Stimulated activated CD8-positive, alpha-beta memory T cell treated with anti-CD3 and anti-CD28 coated beads, Interleukin-7, amount 100 ng/mL, for 4 hours (primary cell): ENCODE measurements at regions not wholly inside any gene's neighbourhood (a gene's known extent, or its start where the extent isn't known, plus 50 kb on each side); places are given as distances from the start of the nearest gene placed in this dataset.
"Not testable (repeated sequence)": the region's sequence is repeated elsewhere in the genome, so short reads cannot be mapped to it uniquely, and the experiment has no call there.

Experiments
- DNase-seq, 2 donors: peaks; one replicate each; pipeline ENCODE4 v3.0.0-alpha.2; 2020; ENCODE audit warnings: low read depth in 2 of 2

DNA sequence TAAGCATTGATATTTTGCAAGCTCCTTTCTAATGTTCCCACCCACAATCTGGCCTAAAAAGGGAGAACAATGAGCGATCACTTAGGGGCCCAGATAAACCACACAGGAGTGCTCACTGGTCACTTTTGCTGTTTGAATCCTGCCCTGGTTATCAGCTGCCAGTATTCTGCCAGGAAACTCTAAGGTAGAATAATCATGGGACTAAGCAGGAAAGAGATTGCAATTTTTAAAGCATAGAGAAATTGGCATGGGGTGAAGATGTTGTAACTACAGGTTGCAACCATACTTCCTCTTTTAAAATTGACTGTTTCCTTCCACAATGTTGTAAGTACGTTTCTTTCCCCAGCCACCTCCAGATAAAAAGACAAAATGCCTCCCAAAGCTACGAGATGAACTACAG is 251.2 kb upstream of the CDH11 start:
- DNase-seq: no peak

DNA sequence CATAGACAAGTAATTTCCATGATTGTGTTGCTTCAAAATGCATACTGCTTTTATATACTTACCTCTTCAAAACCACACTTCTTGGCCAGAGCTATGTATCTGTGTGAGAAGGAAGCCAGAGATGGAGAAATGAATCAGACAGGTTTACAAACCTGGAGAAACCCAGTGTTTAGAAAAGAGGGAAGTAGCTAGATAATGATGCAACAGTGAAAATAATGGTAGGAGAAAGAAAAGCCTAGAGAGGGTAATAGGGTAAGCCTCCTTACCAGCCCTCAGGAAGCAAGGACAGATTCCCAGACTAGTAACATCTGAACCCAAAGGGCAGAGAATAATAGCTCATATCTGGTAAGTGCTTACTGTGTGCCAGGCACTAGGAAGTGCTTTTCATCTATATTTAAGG is 250.3 kb upstream of the CDH11 start:
- DNase-seq: no peak

DNA sequence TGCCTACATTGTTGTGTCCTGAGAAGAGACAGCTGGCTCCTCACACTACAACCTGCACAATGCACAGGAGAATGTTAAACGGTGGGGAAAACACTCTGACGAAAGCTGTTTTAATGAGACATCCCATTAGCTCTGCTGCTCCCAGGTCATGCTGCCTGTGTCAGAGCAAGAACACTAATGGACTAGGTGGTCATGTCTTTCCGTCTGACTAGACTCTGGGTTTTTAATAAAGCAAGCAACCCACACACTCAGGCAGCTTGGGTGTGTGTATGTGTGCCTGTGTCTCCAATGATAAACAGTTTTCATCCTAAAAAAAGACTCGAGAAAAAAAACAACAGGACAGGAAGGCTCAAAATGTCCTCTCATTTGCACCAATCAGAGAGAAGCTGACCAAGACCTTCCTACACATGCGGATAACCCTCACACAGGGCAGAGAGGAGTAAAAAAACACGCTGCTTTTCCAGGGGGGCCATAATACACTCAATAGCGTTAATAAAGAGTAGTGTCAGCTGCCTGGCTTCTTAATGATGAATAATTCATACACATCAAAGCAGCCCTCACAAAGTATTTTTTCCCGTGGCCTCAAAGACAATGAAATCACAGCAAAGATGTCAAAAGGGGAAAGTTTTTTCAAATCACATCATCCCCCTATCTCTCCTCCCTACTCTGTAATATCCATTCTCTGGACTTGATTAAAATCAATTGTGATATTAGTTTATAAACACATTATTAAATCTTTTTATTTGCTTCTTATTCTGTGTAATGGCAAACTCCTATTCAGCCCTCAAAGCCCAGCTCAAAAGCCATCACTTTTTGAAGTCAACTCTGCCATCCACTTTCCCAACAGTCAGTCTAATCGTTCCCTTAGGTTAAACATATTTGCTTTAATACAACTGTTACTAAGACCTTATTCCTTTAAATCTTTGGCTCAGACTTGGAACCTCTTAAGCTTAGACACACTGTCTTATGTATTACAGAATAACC is 244.2 kb upstream of the CDH11 start:
- DNase-seq: no peak

DNA sequence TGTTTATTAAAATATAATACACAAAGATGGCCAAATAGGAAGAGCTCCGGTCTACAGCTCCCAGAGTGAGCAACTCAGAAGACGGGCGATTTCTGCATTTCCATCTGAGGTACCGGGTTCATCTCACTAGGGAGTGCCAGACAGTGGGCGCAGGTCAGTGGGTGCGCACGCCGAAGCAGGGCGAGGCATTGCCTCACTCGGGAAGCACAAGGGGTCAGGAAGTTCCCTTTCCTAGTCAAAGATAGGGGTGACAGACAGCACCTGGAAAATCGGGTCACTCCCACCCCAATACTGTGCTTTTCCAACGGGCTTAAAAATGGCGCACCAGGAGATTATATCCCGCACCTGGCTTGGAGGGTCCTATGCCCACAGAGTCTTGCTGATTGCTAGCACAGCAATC is 234.9 kb upstream of the CDH11 start:
- not testable (repeated sequence) for DNase-seq

DNA sequence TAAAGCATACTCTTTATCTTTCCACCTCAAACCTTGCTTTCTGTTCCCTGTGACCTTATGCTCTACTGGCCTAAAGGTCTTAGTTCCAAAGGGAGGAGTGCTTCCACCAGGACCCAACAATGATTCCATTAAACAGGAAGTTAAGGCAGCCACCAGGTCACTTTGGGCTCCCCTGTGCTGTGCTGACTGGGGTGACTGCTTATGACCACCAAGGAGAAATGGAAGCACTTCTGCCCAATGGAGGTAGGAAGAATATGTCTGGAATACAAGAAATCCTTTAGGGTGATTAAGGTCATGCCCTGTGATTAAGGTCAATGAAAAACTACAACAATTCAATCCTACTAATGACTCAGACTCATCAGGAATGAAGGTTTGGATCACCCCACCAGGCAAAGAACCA is 233.8 kb upstream of the CDH11 start:
- no peak for DNase-seq

DNA sequence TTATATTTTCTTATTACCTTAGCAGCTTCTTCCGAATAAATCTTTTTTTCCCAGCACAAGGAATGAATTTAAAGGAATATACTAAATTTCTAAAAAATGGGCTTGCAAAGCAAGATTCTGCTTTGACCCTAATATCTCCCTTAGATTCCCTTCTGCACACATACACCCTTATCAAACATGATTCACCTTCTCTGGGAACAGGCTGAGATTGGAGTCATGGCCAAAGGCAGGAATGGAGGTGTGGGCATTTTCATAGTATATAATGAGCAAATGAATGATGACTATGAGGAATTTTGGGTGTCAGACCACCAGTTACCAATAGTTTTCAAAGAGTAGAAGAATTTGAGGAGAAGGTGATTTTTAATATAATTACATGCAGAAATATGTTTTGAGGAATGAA is 231.3 kb upstream of the CDH11 start:
- DNase-seq: no peak

DNA sequence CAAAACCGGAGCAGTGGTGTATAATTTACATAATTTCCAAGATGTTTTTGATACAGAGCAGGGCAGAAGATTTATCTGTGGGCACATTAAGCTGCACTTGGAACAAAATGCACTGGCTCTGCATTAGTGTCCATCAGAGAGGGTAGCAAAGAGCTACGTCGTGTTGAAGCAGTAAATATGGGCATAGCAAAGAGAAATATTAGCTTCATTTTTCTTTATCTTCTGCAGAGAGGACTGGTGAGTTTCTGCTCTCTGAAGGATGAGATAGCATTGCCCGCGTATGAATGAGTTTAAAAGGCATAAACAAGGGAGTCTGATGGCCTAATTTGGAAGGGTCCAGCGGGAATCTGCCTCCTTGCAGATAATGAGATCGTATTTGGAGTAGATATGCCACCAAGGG is 227.8 kb upstream of the CDH11 start:
- no peak for DNase-seq

DNA sequence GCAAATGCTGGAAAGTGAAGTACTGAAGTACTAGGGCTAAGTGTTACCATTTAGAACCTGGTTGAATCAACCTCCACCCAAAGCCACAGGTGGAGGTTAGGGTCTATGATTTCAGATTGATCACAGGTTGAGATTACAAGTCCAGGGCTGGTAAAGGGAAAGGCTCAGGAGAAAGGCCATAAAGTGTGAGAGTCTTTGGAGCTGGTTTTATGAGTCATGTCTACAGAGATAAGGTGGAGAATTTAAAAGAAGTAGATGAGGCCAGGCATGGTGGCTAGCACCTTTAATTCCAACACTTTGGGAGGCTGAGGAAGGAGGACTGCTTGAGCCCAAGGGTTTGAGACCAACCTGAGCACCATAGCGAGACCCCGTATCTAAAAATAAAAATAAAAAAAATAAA is 221.7 kb upstream of the CDH11 start:
- no peak for DNase-seq

DNA sequence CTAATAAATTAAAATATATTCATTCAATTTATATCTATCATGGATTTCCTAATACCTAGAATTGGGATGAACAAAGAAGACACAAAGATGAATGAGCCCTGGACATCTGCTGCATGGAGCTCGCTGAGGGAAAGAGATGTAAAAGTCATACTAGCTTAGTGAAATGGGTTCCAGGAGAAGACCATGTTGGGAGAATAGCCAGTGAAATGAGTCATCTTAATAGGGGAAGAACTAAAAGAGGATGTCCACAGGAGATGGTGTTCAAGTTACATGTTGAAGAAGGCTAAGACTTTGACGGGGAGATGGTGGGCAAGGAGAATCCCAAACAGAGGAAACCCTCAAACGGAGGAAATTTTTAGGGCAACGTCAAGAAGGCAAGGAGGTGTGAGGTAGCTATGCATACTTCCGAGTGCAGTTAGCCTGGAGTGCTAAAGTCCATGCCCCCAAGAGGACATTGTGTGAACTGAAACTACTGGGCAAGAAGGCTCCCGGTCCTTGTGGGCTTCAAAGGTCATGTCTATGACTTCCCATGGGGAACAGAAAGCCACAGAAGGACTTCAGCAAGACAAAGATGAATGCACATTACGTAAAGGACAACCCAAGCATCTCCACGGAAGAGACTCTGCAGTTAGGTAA is 220.5 kb upstream of the CDH11 start:
- DNase-seq: no peak

DNA sequence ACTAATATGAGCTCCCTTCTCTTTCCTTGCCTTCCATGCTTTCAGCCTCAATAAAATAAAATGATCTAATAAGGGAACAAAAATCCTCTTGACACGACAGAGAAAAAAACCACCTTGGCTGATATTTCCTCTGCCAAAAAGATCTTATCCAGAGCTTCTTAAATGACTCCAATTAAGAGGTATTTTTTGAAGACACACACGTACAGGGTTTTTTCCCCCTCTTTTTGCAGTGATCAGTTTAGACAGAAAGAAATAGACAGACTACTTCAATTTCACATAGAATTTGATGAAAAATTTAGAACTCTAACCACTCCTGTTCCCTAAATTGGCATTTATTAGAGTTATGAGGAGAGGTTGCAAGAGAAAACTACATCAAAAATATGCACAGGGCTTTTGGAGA is 217.2 kb upstream of the CDH11 start:
- no peak for DNase-seq

DNA sequence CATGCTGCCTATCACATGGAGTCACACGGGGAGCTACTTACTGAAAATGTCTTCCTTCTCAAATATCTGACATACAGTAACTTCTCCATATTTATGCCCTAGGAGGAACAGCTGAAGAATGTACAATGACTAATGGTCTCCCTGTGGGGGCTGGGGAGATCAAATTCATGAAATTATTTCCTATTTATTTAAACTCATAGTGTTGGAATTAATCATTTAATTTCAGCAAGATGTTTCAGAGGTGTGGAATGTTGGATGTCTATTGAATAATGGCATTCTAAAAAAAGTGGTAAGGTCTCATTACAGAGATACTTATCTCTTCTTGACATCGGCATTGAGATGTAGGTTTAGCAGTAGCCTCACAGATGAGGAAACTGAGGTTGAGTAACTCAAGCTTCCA is 214.3 kb upstream of the CDH11 start:
- DNase-seq: no peak

DNA sequence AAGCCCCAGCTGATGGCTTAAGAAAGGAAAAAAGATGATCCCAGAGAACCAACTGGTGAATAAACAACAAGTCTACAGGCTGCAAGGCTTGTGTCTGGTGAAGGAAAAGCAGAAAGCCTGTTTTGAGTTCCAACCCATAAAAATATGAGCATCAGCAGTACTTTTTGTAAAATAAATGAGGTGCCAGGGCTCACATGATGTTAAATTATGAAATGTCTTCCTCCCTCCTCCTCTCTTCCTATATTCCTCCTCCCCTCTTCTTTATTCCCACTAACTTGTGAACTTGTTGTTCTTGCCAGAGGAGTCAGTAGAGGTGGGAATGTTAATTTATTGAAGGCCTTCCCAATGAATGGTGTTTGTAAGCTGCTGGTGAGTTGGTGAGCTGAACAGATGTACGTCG is 212.2 kb upstream of the CDH11 start:
- DNase-seq: no peak

DNA sequence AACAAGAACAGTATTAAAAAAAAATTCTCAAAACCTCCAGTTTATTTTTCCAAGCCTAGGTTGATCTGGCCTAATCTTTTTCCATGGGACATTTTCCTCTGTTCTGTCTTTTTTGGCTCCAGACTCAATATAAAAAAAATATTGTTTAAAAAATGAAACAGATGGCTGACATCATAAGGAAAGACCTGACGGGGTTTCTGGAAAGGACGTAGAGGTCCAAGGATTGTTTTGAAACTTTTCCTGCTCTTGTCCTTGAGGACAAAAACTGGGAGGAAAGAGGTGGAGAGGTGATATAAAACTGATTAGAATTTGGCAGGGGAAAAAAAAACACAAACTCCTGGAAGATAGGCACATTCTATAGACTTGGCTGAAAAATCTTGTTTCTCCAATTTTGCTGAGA is 211.4 kb upstream of the CDH11 start:
- no peak for DNase-seq

DNA sequence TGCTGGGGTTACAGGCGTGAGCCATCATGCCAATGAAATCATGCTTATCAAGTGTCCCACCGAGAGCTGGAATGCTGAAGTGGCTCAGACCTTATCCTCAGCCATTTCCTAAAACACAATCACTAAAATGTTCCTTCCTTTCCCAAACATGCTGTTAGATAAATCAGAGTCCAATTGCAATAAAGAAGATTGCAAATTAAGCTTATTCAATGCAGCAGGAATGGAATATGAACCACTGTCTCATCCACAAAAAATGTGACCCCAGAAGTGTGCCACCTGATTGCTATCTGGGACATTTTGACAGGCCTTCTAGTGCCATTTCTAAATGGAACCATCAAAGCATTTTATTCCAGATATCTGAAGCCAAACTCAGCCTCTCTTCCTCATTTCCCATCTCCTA is 205.5 kb upstream of the CDH11 start:
- no peak for DNase-seq

DNA sequence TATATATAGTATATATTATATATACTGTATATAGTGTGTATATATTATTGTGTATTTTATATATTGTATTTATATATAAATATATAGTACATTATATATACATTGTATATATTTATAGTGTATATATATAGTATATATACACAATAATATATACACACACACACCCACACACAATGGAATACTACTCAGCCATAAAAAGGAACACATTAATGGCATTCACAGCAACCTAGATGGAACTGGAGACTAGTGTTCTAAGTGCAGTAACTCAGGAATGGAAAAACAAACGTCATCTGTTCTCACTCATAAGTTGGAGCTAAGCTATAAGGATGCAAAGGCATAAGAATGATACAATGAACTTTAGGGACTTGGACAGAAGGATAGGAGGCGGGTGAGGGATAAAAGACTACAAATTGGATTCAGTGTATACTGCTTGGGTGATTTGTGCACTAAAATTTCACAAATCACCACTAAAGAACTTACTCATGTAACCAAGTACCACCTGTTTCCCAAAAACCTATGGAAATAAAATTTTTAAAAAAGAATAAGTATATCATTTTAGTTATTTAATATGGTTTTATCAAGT is 201.9 kb upstream of the CDH11 start:
- no peak for DNase-seq

DNA sequence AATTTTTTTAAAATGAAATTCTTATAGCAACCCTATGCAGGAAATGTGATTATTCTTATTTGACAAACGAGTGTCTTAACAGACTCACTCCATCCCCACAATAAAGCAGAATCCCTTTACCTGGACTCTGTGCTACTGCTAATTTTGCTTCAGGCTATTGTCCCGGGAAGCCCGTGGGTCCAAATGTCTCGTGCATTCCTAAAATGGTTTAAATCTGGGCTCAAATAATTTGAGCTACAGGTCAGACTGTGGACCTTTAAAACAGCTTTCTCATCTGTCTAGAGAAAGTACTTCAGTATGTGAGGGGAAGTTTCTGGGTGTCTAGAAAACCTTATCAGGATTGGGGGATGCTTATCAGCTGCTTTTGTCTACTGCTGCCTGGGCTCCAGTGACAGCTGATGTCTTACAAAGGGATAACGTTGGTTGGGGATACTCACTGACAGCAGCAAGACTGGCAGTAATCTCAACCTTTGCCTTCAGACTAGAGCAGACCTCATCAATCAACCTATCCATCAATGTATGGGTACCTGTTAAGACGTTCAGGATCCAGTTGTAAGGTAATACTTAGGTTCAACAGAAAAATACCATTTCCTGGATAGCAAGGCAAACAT is 197.9 kb upstream of the CDH11 start:
- DNase-seq: no peak

DNA sequence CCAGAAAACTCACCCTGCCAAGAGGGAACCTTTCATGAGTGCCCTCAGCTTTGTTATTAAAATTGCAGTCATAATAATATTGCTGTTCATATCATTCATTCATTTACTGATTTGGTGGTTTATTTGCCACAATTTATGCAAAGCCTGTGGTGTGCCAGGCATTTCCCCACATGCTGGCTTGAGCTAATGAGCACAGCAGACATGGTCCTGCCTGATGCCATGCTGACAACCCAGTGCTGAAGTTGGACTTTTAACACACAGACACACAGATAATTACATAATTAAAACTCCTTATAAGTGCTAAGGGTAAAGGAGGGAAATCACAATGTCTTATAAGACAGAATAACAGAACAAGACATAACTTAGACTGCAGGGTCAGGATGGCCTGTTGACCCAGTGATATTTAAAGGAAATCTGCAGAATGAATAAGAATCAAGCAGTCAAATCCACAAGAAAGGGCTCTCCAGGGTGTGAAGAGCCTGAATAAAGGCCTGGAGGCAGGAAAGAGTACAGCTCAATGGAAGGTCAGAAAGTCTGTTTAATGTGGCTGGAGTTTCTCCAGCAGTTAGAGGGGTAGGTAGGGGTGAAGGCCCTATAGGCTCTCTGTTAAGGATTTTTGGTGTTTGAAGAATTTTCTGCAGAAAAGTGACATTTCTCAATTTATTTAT is 196.9 kb upstream of the CDH11 start:
- DNase-seq: no peak

DNA sequence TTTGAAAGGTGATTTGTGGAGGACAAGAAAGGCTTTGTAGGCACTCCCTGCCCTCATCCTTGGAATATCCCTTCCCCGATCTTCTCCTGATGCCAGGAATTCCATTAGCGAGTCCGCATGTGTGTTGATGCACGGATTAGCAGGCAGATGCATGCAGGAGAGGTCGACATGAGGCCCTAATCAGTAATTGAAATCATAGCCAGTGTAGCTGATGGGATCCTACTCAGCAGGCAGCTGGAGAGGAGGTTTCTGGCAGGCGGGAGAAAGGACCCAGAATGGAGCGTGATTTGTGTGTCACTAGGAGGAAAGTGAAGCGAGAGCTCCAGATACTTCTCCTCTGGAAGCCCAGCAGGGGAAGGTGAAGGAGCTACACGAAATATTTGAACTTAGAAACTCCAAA is 196.3 kb upstream of the CDH11 start:
- DNase-seq: no peak

DNA sequence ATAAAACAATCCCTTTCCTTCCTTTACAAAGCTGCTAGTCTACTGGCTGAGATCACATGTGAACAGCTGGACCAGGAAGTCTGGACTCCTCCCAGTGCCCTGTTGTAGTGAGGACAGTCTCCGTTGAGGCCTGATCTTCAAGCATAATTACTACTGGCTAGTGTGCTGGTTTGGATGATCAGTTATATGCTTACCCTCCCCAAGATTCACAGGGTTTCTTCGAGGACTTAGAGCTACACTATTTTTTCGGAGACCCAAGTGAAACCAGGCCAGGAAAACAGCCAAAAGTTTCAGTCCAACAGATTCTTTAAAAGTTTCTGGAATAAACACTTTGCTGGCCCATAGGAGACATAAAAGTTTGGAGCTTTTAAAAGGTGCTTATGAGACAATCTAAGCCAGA is 194.9 kb upstream of the CDH11 start:
- DNase-seq: no peak

DNA sequence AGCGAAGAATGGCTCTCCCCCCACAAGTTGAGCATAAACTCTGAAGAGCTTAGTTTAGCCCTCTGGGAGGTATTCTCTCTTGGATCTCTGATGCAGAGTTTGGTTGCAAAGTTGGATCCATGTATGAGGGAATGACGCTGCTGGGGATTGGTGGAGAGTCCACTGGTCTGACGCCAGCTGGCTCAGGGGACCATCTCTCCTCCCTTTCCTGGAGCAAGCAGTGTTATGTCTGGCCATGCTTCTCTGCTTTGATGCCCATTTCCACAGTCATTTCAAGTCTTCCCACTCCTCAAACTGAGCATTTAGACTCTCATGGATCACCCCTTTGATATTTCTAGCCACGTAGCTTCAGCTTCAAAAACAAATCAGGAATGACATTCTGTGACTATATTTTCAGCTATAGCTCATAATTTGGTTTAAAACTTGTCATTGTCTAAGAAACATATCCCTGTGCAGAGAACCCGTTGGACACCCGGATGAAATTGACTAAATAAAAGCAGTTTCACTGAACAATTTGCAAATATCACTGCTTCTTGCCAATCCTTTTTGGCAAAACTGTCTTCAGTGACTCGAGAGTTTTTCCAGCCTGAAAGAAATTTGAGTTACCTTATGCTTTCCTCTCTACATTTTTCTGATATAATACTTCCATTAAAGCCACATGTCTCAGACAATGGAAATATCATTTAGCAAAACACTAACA is 193.4 kb upstream of the CDH11 start:
- DNase-seq: no peak

DNA sequence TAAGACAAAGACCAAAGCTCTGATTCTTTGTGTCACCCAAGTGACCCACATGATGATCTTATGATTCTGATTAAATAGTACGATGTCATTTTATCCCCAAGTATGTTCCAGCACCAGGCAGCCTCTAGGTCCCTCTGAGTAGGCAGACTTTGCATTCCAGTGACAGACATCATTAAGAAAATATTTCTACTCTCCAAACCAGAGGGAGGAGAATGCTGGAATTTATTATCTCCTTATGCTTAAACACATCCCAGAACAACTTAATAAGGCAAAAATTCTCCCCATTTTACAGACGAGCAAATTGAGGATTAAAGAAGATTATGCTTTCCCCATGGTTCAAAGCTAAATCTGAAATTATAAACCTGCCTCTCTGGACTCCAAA is 192.8 kb upstream of the CDH11 start:
- DNase-seq: no peak
